HCT116 (cell line): ENCODE measurements at regions not wholly inside any gene's neighbourhood (a gene's known extent, or its start where the extent isn't known, plus 50 kb on each side); places are given as distances from the start of the nearest gene placed in this dataset.

Source experiments
- ATAC-seq: fragments of 200-7000 bp; cut with Tn5 transposase; 2 replicates; pipeline ENCODE4 v1.9.1; 2020; ENCODE audit warnings: mild to moderate bottlenecking, moderate library complexity
- BruUV-seq: library from RNA; stranded (reverse); fragments of 400-500 nt; replicated peaks from 2 replicates; lab custom pipeline; 2021; lab: Mats Ljungman, UMichigan
- CTCF ChIA-PET: fragments of 300-600 bp; sonication (Branson Sonifier 250); formaldehyde crosslinking; loops from one replicate; lab custom pipeline; 2021; ENCODE audit warnings: antibody characterized with exemption; lab: Charles Lee
- POLR2A ChIA-PET: fragments of 300-600, 350-600 bp; sonication (Branson Sonifier 250); formaldehyde crosslinking; loops from one replicate; lab custom pipeline; 2021; ENCODE audit warnings: antibody characterized with exemption; lab: Charles Lee
- RAD21 ChIA-PET, 2 experiments: fragments of 300-600 bp; sonication (Branson Sonifier 250); formaldehyde crosslinking; loops; one replicate each; lab custom pipeline; 2023; ENCODE audit warnings: low total read pairs in 2 of 2; ENCODE audit not compliant: uncharacterized antibody in 2 of 2, unreplicated experiment in 2 of 2, low non-redundant PET in 1 of 2; lab: Charles Lee
- DNase-seq: peaks from one replicate; pipeline ENCODE4 v3.0.0-alpha.2; 2010; ENCODE audit warnings: low read depth, low spot score
- H2AFZ ChIP-seq: fragments of 200-600 bp; shearing (Covaris generic), sonication (generic); 2 replicates; pipeline ENCODE4 v1.6.1; 2017; ENCODE audit warnings: low read depth, mixed run types, mixed read lengths, antibody characterized with exemption, low read length; ENCODE audit not compliant: poor library complexity, severe bottlenecking
- H3K27ac ChIP-seq: 2 replicates; pipeline ENCODE4 v1.5.1; 2012; ENCODE audit warnings: low read depth, low read length
- H3K27me3 ChIP-seq: fragments of 200-600 bp; sonication (generic); 2 replicates; pipeline ENCODE4 v1.6.1; 2016; ENCODE audit warnings: mixed run types, low read length, mixed read lengths; ENCODE audit not compliant: insufficient read depth
- H3K36me3 ChIP-seq, 2 experiments: fragments of 200-500 bp in 1 of 2; fragments of 200-600 bp in 1 of 2; sonication (Bioruptor generic) in 1 of 2; sonication (generic) in 1 of 2; 2 replicates each; pipeline versions ENCODE4 v1.5.1 to v1.6.1; 2014 to 2016; ENCODE audit warnings: low read length in 2 of 2, inconsistent platforms in 1 of 2, mixed read lengths in 1 of 2, mixed run types in 1 of 2; ENCODE audit not compliant: insufficient read depth in 2 of 2, control insufficient read depth in 1 of 2
- H3K4me1 ChIP-seq, 2 experiments: fragments of 200-600 bp in 1 of 2; sonication (generic) in 1 of 2; 2 replicates each; pipeline versions ENCODE4 v1.5.1 to v1.6.1; 2012 to 2017; ENCODE audit warnings: low read length in 2 of 2, inconsistent platforms in 1 of 2, mild to moderate bottlenecking in 1 of 2, mixed read lengths in 1 of 2, mixed run types in 1 of 2, moderate library complexity in 1 of 2; ENCODE audit not compliant: insufficient read depth in 2 of 2, control insufficient read depth in 1 of 2
- H3K4me2 ChIP-seq: fragments of 200-600 bp; sonication (generic); 2 replicates; pipeline ENCODE4 v1.6.1; 2017; ENCODE audit warnings: mixed run types, low read length, mixed read lengths
- H3K4me3 ChIP-seq, 2 experiments: fragments of 200-600 bp in 1 of 2; sonication (generic) in 1 of 2; replicated peaks in 1 of 2; 2 replicates each; pipeline ENCODE4 v1.5.1; 2011 to 2016; ENCODE audit warnings: low read length in 2 of 2, control low read depth in 1 of 2, low read depth in 1 of 2, mild to moderate bottlenecking in 1 of 2, mixed read lengths in 1 of 2, mixed run types in 1 of 2
- H3K79me2 ChIP-seq: fragments of 200-600 bp; sonication (generic); 2 replicates; pipeline ENCODE4 v1.6.1; 2017; ENCODE audit warnings: mild to moderate bottlenecking, mixed run types, low read length, moderate library complexity, mixed read lengths; ENCODE audit not compliant: insufficient read depth
- H3K9ac ChIP-seq: fragments of 200-600 bp; sonication (generic); 2 replicates; pipeline ENCODE4 v1.6.1; 2016; ENCODE audit warnings: low read length, mixed read lengths
- H3K9me2 ChIP-seq: fragments of 200-600 bp; sonication (generic), shearing (Covaris generic); 2 replicates; pipeline ENCODE4 v1.6.1; 2017; ENCODE audit warnings: mixed run types, mild to moderate bottlenecking, moderate library complexity; ENCODE audit not compliant: insufficient read depth
- H3K9me3 ChIP-seq, 2 experiments: fragments of 200-500 bp in 1 of 2; fragments of 200-600 bp in 1 of 2; sonication (Bioruptor generic) in 1 of 2; sonication (generic) in 1 of 2; 2 replicates each; pipeline ENCODE4 v1.6.1; 2014 to 2017; ENCODE audit warnings: low read length in 2 of 2, mixed read lengths in 2 of 2, inconsistent platforms in 1 of 2, low read depth in 1 of 2, mild to moderate bottlenecking in 1 of 2, mixed run types in 1 of 2, moderate library complexity in 1 of 2; ENCODE audit not compliant: control insufficient read depth in 1 of 2, insufficient read depth in 1 of 2
- H4K20me1 ChIP-seq: fragments of 200-600 bp; sonication (generic), shearing (Covaris generic); 2 replicates; pipeline ENCODE4 v1.6.1; 2017; ENCODE audit warnings: mixed run types, mild to moderate bottlenecking, moderate library complexity; ENCODE audit not compliant: insufficient read depth
- ATF3 ChIP-seq: IDR thresholded peaks from 2 replicates; pipeline ENCODE4 v1.6.1; 2012
- ELF1 ChIP-seq: IDR thresholded peaks from 2 replicates; pipeline ENCODE4 v1.6.1; 2012; ENCODE audit warnings: low read depth, borderline replicate concordance
- EZH2 ChIP-seq: fragments of 200-600 bp; sonication (generic); IDR thresholded peaks from 2 replicates; pipeline ENCODE4 v1.6.1; 2017; ENCODE audit warnings: antibody characterized with exemption, mixed run types
- FOSL1 ChIP-seq: IDR thresholded peaks from 2 replicates; pipeline ENCODE4 v1.6.1; 2012; ENCODE audit warnings: low read depth
- POLR2A ChIP-seq: IDR thresholded peaks from 2 replicates; pipeline ENCODE4 v1.7.0; 2011; ENCODE audit warnings: borderline replicate concordance; ENCODE audit not compliant: insufficient read depth, insufficient read length; ENCODE audit errors: extremely low read depth
- RAD21 ChIP-seq: IDR thresholded peaks from 2 replicates; pipeline ENCODE4 v1.6.1; 2012; ENCODE audit warnings: low read depth, mild to moderate bottlenecking
- SRF ChIP-seq: IDR thresholded peaks from 2 replicates; pipeline ENCODE4 v1.6.1; 2012; ENCODE audit warnings: low read depth
- TCF7L2 ChIP-seq: IDR thresholded peaks from 2 replicates; pipeline ENCODE4 v1.7.0; 2011; ENCODE audit warnings: borderline replicate concordance, inconsistent platforms; ENCODE audit not compliant: insufficient read depth, insufficient read length; ENCODE audit errors: extremely low read depth
- ZNF274 ChIP-seq: fragments of 200-500 bp; sonication (Bioruptor generic); IDR thresholded peaks from 2 replicates; pipeline ENCODE4 v1.6.1; 2014; ENCODE audit warnings: mild to moderate bottlenecking, low read depth, low read length, inconsistent platforms
- intact Hi-C: fragments of 100-400 bp; cut with micrococcal nuclease; formaldehyde crosslinking; loops from 2 replicates; pipeline ENCODE4 v1.10.0; 2022
- TF ChIP-seq, protein P1 (sequence below): IDR thresholded peaks from 2 replicates; pipeline ENCODE4 v1.6.1; 2012

DNA sequence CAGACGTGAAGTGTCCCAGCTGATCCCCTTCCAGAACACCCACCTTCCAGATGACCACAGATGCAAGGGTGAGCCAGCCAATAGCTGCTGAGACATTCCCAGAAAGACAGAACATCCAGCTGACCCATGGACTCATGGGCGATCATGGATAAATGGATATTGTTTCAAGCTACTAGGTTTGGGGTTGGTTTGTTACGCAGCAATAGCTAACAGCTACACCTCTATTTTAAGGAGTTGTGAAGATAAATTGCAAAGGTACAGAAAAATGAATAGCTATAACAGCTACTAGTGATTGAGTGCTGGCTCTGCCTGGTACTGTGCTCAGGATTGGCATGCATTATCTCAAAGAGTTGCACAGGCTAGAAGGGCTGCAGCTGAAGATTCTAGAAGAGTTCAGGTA is 122.5 kb downstream of the MIAT start:
- no peaks in the 10 kb centered on the region; a peak in 1 of 4 replicates for H3K9me3 ChIP-seq
- H3K27ac ChIP-seq = no peak overlapping the region
- no peaks in the 10 kb centered on the region for H3K4me1 ChIP-seq
- H4K20me1 ChIP-seq = no peaks in the 10 kb centered on the region
- H3K36me3 ChIP-seq = no peaks in the 10 kb centered on the region
- no peak overlapping the region for H3K9ac ChIP-seq
- no TSS peak for BruUV-seq
- RAD21 ChIA-PET = no interaction called here
- no peaks in the 10 kb centered on the region for H3K9me2 ChIP-seq
- no peaks in the 10 kb centered on the region for H3K79me2 ChIP-seq
- no peak for ATAC-seq
- no peak overlapping the region for H3K4me3 ChIP-seq
- POLR2A ChIA-PET = no interaction called here
- TF ChIP-seq ELF1 (no peak), RAD21 (no peak), ZNF274 (no peak), FOSL1 (no peak), ATF3 (no peak)
- TF ChIP-seq, protein P1, sequence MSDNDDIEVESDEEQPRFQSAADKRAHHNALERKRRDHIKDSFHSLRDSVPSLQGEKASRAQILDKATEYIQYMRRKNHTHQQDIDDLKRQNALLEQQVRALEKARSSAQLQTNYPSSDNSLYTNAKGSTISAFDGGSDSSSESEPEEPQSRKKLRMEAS = no peak
- intact Hi-C loops = no loop called here
- no peak overlapping the region for H2AFZ ChIP-seq
- DNase-seq = no peak
- CTCF ChIA-PET = no interaction called here
- no peaks in the 10 kb centered on the region for H3K27me3 ChIP-seq
- H3K4me2 ChIP-seq = no peak overlapping the region

GRCh38 chr22:26780521-26780920 is 123.1 kb downstream of the MIAT start:
- intact Hi-C loops = no loop called here
- ChIA-PET RAD21 (no interaction called here), POLR2A (no interaction called here), CTCF (no interaction called here)
- H3K27me3 ChIP-seq = no peaks in the 10 kb centered on the region
- H3K27ac ChIP-seq = no peak overlapping the region
- no peak overlapping the region for H3K9ac ChIP-seq
- TF ChIP-seq, protein P1 = no peak
- TF ChIP-seq SRF (no peak), TCF7L2 (no peak), FOSL1 (no peak), POLR2A (no peak), EZH2 (no peak)
- no peaks in the 10 kb centered on the region for H3K36me3 ChIP-seq
- H4K20me1 ChIP-seq = no peaks in the 10 kb centered on the region
- H3K9me2 ChIP-seq = no peaks in the 10 kb centered on the region
- DNase-seq (no peak), ATAC-seq (no peak)
- H3K9me3 ChIP-seq = no peaks in the 10 kb centered on the region; a peak in 1 of 4 replicates
- H2AFZ ChIP-seq = no peak overlapping the region
- no peak overlapping the region for H3K4me3 ChIP-seq
- BruUV-seq = no TSS peak
- no peaks in the 10 kb centered on the region for H3K4me1 ChIP-seq
- no peak overlapping the region for H3K4me2 ChIP-seq
- no peaks in the 10 kb centered on the region for H3K79me2 ChIP-seq
